HepG2 (cell line): ENCODE measurements at regions not wholly inside any gene's neighbourhood (a gene's known extent, or its start where the extent isn't known, plus 50 kb on each side); places are given as distances from the start of the nearest gene placed in this dataset.

Experiments used
- ATAC-seq: fragments of 200-7000 bp; cut with Tn5 transposase; 3 replicates; pipeline ENCODE4 v1.9.1; 2020; ENCODE audit warnings: mild to moderate bottlenecking, moderate library complexity
- BruUV-seq: library from RNA; stranded (reverse); fragments of 400-500 nt; replicated peaks from 2 replicates; lab custom pipeline; 2021; lab: Mats Ljungman, UMichigan
- CTCF ChIA-PET: fragments of 300-600 bp; formaldehyde crosslinking; extraction: SDS; loops from one replicate; lab custom pipeline; 2021; ENCODE audit warnings: low total read pairs, inconsistent platforms, low intra/inter-chr PET ratio; lab: Yijun Ruan, JAX
- POLR2A ChIA-PET: fragments of 350-600 bp; sonication (Branson Sonifier 250); formaldehyde crosslinking; loops from one replicate; lab custom pipeline; 2020; ENCODE audit warnings: antibody characterized with exemption, inconsistent platforms; lab: Yijun Ruan, JAX
- DNase-seq: peaks from one replicate; pipeline ENCODE4 v3.0.0-alpha.2; 2015; ENCODE audit warnings: low spot score
- FAIRE-seq: peaks from 3 replicates; lab custom pipeline; 2011; peaks lifted over from hg19 to GRCh38; lab: Jason Lieb, UNC
- H2AFZ ChIP-seq: one replicate; pipeline ENCODE4 v1.6.1; 2011; ENCODE audit warnings: low read length, inconsistent platforms
- H3K27ac ChIP-seq: fragments of 300-600 bp; 3 replicates; pipeline ENCODE4 v1.8.0; 2011; ENCODE audit warnings: mixed run types, mild to moderate bottlenecking, mixed read lengths, low read length, inconsistent platforms; ENCODE audit not compliant: insufficient read depth; ENCODE audit errors: extremely low read length
- H3K27me3 ChIP-seq, 2 experiments: fragments of 200-600 bp in 1 of 2; 2 replicates in 1 of 2; 3 replicates in 1 of 2; pipeline versions ENCODE4 v1.6.0 to v1.8.0; 2011; ENCODE audit warnings: low read length in 2 of 2, mild to moderate bottlenecking in 2 of 2, moderate library complexity in 2 of 2, inconsistent platforms in 1 of 2; ENCODE audit not compliant: insufficient read depth in 2 of 2, control insufficient read depth in 1 of 2
- H3K36me3 ChIP-seq, 2 experiments: fragments of 200-600 bp in 1 of 2; replicated peaks in 1 of 2; 2 replicates in 1 of 2; 3 replicates in 1 of 2; pipeline versions ENCODE4 v1.5.1 to v1.8.0; 2011; ENCODE audit warnings: low read length in 2 of 2, inconsistent platforms in 1 of 2; ENCODE audit not compliant: insufficient read depth in 2 of 2, control insufficient read depth in 1 of 2
- H3K4me1 ChIP-seq: 2 replicates; pipeline ENCODE4 v1.5.1; 2012; ENCODE audit warnings: low read length, inconsistent platforms; ENCODE audit not compliant: insufficient read depth
- H3K4me2 ChIP-seq: 2 replicates; pipeline ENCODE4 v1.6.0; 2011; ENCODE audit warnings: low read depth, low read length, inconsistent platforms
- H3K4me3 ChIP-seq, 3 experiments: fragments of 200-600 bp in 1 of 3; sonication (generic), shearing (Covaris generic) in 1 of 3; replicated peaks in 1 of 3; 2 replicates each; pipeline ENCODE4 v1.5.1; 2011 to 2016; ENCODE audit warnings: low read length in 3 of 3, inconsistent platforms in 2 of 3, low read depth in 2 of 3, mild to moderate bottlenecking in 2 of 3, control low read depth in 1 of 3, mixed read lengths in 1 of 3; ENCODE audit not compliant: insufficient read depth in 1 of 3
- H3K79me2 ChIP-seq: one replicate; pipeline ENCODE4 v1.6.1; 2011; ENCODE audit warnings: low read length, inconsistent platforms; ENCODE audit not compliant: insufficient read depth
- H3K9ac ChIP-seq: 2 replicates; pipeline ENCODE4 v1.6.0; 2011; ENCODE audit warnings: mild to moderate bottlenecking, low read depth, low read length, inconsistent platforms; ENCODE audit not compliant: insufficient read depth
- H3K9me3 ChIP-seq: 2 replicates; pipeline ENCODE4 v1.5.1; 2012; ENCODE audit warnings: mild to moderate bottlenecking, low read length
- H4K20me1 ChIP-seq: 2 replicates; pipeline ENCODE4 v1.6.0; 2011; ENCODE audit warnings: inconsistent platforms, mild to moderate bottlenecking, low read length, moderate library complexity; ENCODE audit not compliant: insufficient read depth
- RORA ChIP-seq: sonication (generic); formaldehyde crosslinking; IDR thresholded peaks from 2 replicates; pipeline ENCODE4 v1.5.0; 2020; ENCODE audit warnings: mild to moderate bottlenecking, missing genetic modification reagents, moderate library complexity
- TGIF2 ChIP-seq: IDR thresholded peaks from 2 replicates; pipeline ENCODE4 v1.6.1; 2016; ENCODE audit warnings: control low read depth, missing compliant biosample characterization
- ZNF616 ChIP-seq: sonication (generic); formaldehyde crosslinking; IDR thresholded peaks from 2 replicates; pipeline ENCODE4 v1.5.0; 2020; ENCODE audit warnings: low read depth, mild to moderate bottlenecking, missing genetic modification reagents
- WGBS: methylation state at CpG from one replicate; pipeline ENCODE4 v1.1.6; 2017; ENCODE audit warnings: low lambda C conversion rate; 5-methylcytosine and 5-hydroxymethylcytosine counted together
- in situ Hi-C: cut with HindIII; loops from 2 replicates; pipeline ENCODE4 v1.10.0; 2017; ENCODE audit warnings: low pct_unique_long_range_greater_than_20kb; ENCODE audit not compliant: extremely low pct_ligation_motif_present
- intact Hi-C: fragments of 100-400 bp; cut with micrococcal nuclease; formaldehyde crosslinking; loops from one replicate; pipeline ENCODE4 v1.10.0; 2022; ENCODE audit not compliant: unreplicated experiment
- TF ChIP-seq, protein P1 (sequence below): sonication (generic); formaldehyde crosslinking; IDR thresholded peaks from 2 replicates; pipeline ENCODE4 v1.4.0; 2020; ENCODE audit warnings: missing genetic modification reagents, mild to moderate bottlenecking, borderline replicate concordance

DNA sequence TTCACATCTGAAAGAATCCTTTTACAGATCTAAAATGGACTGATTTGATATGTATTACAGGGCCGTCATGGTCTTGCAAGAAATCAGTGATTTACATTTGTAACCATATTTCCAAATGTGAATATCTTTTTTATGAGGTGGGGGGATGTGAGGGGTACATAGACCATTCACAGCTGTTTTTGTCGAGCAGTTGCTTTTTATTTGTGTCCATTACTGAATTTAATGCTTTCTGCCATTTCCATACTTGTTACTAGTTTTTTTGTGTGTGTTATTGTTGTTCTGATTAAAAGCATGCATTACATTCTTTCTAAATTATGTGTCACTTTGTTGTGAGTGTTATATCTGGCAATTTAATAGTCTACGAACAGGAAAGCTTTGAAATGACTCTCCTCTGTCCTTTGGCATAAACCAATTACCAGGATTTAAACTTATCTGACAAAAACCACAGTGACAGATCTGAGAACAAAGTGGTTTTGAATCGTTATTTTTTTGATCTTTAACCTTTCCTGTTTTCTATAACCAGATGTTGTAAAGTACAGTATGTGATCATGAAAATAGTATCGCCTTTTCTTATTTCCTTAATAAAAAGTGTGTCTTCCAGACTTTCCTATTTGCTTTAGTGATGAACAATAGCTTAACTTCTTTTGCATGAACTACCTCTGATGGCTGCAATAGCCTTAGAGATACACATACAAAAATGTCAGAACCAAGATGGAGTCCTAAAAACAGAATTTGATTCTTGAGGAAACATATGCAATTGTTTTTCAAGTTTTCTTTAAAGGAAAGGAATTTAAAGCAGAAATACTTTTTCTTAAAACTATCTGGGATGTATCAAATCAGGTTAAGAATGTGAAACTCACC, 354.2 kb upstream of the ACVR2A start:
- Histone ChIP-seq H2AFZ (no peak overlapping the region), H4K20me1 (no peaks in the 10 kb centered on the region), H3K9me3 (no peaks in the 10 kb centered on the region), H3K79me2 (no peaks in the 10 kb centered on the region), H3K4me3 (no peak overlapping the region), H3K4me2 (no peak overlapping the region), H3K36me3 (no peaks in the 10 kb centered on the region), H3K4me1 (no peaks in the 10 kb centered on the region), H3K27me3 (no peaks in the 10 kb centered on the region), H3K9ac (no peak overlapping the region), H3K27ac (no peak overlapping the region)
- in situ Hi-C loops = no loop called here
- ATAC-seq (no peak), FAIRE-seq (no peak), DNase-seq (no peak)
- TF ChIP-seq, protein P1, sequence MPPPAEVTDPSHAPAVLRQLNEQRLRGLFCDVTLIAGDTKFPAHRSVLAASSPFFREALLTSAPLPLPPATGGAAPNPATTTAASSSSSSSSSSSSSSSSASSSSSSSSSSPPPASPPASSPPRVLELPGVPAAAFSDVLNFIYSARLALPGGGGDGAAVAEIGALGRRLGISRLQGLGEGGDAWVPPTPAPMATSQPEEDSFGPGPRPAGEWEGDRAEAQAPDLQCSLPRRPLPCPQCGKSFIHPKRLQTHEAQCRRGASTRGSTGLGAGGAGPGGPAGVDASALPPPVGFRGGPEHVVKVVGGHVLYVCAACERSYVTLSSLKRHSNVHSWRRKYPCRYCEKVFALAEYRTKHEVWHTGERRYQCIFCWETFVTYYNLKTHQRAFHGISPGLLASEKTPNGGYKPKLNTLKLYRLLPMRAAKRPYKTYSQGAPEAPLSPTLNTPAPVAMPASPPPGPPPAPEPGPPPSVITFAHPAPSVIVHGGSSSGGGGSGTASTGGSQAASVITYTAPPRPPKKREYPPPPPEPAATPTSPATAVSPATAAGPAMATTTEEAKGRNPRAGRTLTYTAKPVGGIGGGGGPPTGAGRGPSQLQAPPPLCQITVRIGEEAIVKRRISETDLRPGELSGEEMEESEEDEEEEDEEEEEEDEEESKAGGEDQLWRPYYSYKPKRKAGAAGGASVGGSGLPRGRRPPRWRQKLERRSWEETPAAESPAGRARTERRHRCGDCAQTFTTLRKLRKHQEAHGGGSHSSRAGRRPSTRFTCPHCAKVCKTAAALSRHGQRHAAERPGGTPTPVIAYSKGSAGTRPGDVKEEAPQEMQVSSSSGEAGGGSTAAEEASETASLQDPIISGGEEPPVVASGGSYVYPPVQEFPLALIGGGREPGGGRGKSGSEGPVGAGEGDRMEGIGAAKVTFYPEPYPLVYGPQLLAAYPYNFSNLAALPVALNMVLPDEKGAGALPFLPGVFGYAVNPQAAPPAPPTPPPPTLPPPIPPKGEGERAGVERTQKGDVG = no peak
- TF ChIP-seq RORA (CRISPR knock-in tag) (no peak), ZNF616 (CRISPR knock-in tag) (no peak), TGIF2 (CRISPR knock-in tag) (no peak)
- intact Hi-C loops = no loop called here
- ChIA-PET CTCF (no interaction called here), POLR2A (no interaction called here)
- no TSS peak for BruUV-seq
- 11% methylated on average over 5 of the region's 5 CpGs for WGBS
